Rectal smooth muscle tissue (tissue), 1 donor: ENCODE measurements at regions not wholly inside any gene's neighbourhood (a gene's known extent, or its start where the extent isn't known, plus 50 kb on each side); places are given as distances from the start of the nearest gene placed in this dataset.
"Not testable (repeated sequence)": the region's sequence is repeated elsewhere in the genome, so short reads cannot be mapped to it uniquely, and the experiment has no call there.

ENCODE experiments used
- H3K27ac ChIP-seq: one replicate; pipeline ENCODE4 v1.7.0; 2013; ENCODE audit warnings: low read depth, low read length, inconsistent platforms
- H3K27me3 ChIP-seq: one replicate; pipeline ENCODE4 v1.7.0; 2013; ENCODE audit warnings: low read length; ENCODE audit not compliant: control insufficient read depth, insufficient read depth
- H3K36me3 ChIP-seq: one replicate; pipeline ENCODE4 v1.7.0; 2013; ENCODE audit warnings: low read length; ENCODE audit not compliant: control insufficient read depth, insufficient read depth
- H3K4me1 ChIP-seq: one replicate; pipeline ENCODE4 v1.7.0; 2013; ENCODE audit warnings: low read length; ENCODE audit not compliant: control insufficient read depth, insufficient read depth
- H3K4me3 ChIP-seq: one replicate; pipeline ENCODE4 v1.7.0; 2013; ENCODE audit warnings: low read length
- H3K9ac ChIP-seq: one replicate; pipeline ENCODE4 v1.7.0; 2013; ENCODE audit warnings: low read length

- Histone ChIP-seq H3K27me3 (no peaks in the 10 kb centered on the region), H3K36me3 (no peaks in the 10 kb centered on the region), H3K27ac (no peak overlapping the region), H3K4me1 (no peaks in the 10 kb centered on the region), H3K9ac (no peak overlapping the region), H3K4me3 (no peak overlapping the region)
Observed at GRCh38 chr4:159778298-159778697, 675.4 kb downstream of the RAPGEF2 start.

DNA sequence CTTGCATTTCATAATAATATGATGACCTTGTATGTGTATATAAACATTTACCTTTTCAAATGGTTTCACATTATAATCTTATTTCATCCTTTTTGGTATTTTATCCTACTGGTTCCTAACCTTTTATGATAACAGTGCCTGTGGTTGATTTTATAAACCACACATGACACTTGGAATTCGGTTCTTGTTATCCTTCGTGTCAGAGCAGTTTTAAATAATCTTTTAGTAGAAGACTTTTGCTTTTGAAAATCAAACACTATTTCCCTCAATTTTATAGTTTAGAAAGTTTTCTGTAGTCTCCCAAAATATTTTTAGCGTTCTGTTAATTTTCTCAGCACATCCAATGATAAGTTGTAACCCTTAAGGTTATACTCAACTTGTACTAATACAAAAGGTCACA, 676.8 kb downstream of the RAPGEF2 start:
- no peaks in the 10 kb centered on the region for H3K36me3 ChIP-seq
- no peak overlapping the region for H3K4me3 ChIP-seq
- H3K27me3 ChIP-seq, result no peaks in the 10 kb centered on the region
- H3K4me1 ChIP-seq, result no peaks in the 10 kb centered on the region
- H3K27ac ChIP-seq, result no peak overlapping the region
- H3K9ac ChIP-seq, result no peak overlapping the region

GRCh38 chr4:159780196-159780922, 677.5 kb downstream of the RAPGEF2 start:
- Histone ChIP-seq H3K4me3 (no peak overlapping the region), H3K9ac (no peak overlapping the region), H3K36me3 (no peaks in the 10 kb centered on the region), H3K27ac (no peak overlapping the region), H3K4me1 (no peaks in the 10 kb centered on the region), H3K27me3 (no peaks in the 10 kb centered on the region)

- Histone ChIP-seq H3K36me3 (no peaks in the 10 kb centered on the region), H3K27ac (no peak overlapping the region), H3K4me3 (no peak overlapping the region), H3K4me1 (no peaks in the 10 kb centered on the region), H3K9ac (no peak overlapping the region), H3K27me3 (no peaks in the 10 kb centered on the region)
Observed at GRCh38 chr4:159787901-159788300, 685.0 kb downstream of the RAPGEF2 start.

- no peaks in the 10 kb centered on the region for H3K27me3 ChIP-seq
- H3K27ac ChIP-seq, result no peak overlapping the region
- H3K36me3 ChIP-seq, result no peaks in the 10 kb centered on the region
- H3K9ac ChIP-seq, result no peak overlapping the region
- H3K4me1 ChIP-seq, result no peaks in the 10 kb centered on the region
- H3K4me3 ChIP-seq, result no peak overlapping the region
Observed at GRCh38 chr4:159791334-159791733, 688.5 kb downstream of the RAPGEF2 start.

DNA sequence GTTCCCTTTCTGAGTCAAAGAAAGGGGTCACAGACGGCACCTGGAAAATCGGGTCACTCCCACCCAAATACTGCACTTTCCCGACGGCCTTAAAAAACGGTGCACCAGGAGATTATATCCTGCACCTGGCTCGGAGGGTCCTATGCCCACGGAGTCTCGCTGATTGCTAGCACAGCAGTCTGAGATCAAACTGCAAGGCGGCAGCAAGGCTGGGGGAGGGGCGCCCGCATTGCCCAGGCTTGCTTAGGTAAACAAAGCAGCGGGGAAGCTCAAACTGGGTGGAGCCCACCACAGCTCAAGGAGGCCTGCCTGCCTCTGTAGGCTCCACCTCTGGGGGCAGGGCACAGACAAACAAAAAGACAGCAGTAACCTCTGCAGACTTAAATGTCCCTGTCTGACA, 701.7 kb downstream of the RAPGEF2 start:
- not testable (repeated sequence) for H3K27me3 ChIP-seq, H3K27ac ChIP-seq, H3K4me1 ChIP-seq, H3K36me3 ChIP-seq, H3K9ac ChIP-seq, H3K4me3 ChIP-seq

DNA sequence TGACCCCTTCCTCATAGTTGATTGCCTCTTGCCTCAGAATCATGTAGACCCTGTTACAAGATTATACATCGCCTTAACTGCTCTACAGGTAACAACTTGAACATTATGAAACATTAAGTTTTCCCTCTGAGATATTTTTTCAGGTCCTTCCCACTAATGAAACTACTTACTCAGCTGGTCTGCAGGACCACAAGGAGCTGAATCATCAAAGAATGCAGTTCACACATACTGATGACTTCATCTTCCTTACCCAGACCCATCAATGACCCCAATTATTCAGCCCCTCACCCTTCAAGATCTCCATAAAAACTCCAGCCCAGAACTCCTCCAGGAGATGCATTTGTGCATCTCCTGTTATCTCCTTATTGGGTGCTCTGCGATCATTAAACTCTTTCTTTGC, 720.9 kb downstream of the RAPGEF2 start:
- no peaks in the 10 kb centered on the region for H3K4me1 ChIP-seq
- H3K36me3 ChIP-seq, result no peaks in the 10 kb centered on the region
- H3K9ac ChIP-seq, result no peak overlapping the region
- H3K4me3 ChIP-seq, result no peak overlapping the region
- no peaks in the 10 kb centered on the region for H3K27me3 ChIP-seq
- H3K27ac ChIP-seq, result no peak overlapping the region

DNA sequence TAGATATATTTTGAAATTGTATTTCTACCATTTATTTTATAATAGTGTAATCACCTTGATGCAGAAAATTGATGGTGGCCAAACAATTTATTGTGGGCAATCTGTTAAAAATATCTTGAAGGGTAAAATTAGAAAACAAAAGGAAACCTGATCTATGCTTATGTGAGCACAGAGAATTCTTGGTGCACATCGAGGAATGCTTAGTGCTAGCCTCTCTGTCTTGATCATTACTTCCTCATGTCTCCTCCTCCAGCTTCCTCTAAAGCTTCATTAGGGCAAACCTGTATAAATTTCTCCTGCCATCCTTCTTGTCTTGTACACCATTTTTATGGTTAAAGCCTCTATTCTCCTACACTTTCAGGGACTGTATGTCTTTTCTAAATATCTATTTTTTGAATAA, 725.8 kb downstream of the RAPGEF2 start:
- Histone ChIP-seq H3K27ac (no peak overlapping the region), H3K4me1 (no peaks in the 10 kb centered on the region), H3K4me3 (no peak overlapping the region), H3K9ac (no peak overlapping the region), H3K27me3 (no peaks in the 10 kb centered on the region), H3K36me3 (no peaks in the 10 kb centered on the region)

DNA sequence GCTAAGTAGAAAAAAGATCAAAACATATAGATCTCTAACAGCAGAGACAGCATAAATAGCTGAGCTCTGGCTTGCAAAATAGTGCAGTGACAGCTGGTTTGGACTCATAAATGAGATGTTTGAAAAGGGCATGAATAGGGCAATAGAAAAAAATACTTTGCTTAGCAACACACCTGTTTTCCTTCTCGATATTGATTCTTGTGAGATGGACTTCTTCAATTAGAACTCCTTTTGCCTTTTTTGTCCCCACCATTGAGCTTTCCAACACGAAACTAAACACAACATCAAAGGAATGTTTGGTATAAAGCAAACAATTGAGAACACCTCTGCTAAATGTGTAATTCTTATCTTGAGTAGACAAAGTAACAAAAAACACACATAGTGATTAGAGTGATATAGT, 726.3 kb downstream of the RAPGEF2 start:
- H3K4me1 ChIP-seq, result no peaks in the 10 kb centered on the region
- no peak overlapping the region for H3K9ac ChIP-seq

GRCh38 chr4:159837071-159837470, 734.2 kb downstream of the RAPGEF2 start:
- H3K36me3 ChIP-seq, result no peaks in the 10 kb centered on the region
- no peaks in the 10 kb centered on the region for H3K27me3 ChIP-seq
- H3K4me1 ChIP-seq, result no peaks in the 10 kb centered on the region
- no peak overlapping the region for H3K4me3 ChIP-seq
- no peak overlapping the region for H3K9ac ChIP-seq
- H3K27ac ChIP-seq, result no peak overlapping the region

More for the DNA sequence above, 726.3 kb downstream of the RAPGEF2 start:
- H3K27me3 ChIP-seq, result no peaks in the 10 kb centered on the region
- no peaks in the 10 kb centered on the region for H3K36me3 ChIP-seq
- H3K4me3 ChIP-seq, result no peak overlapping the region
- H3K27ac ChIP-seq, result no peak overlapping the region

GRCh38 chr4:159855731-159856130, 752.9 kb downstream of the RAPGEF2 start:
- no peaks in the 10 kb centered on the region for H3K27me3 ChIP-seq
- no peak overlapping the region for H3K4me3 ChIP-seq
- no peaks in the 10 kb centered on the region for H3K36me3 ChIP-seq
- H3K4me1 ChIP-seq, result no peaks in the 10 kb centered on the region
- H3K27ac ChIP-seq, result no peak overlapping the region
- no peak overlapping the region for H3K9ac ChIP-seq

GRCh38 chr4:159856451-159856850, 753.6 kb downstream of the RAPGEF2 start:
- Histone ChIP-seq H3K4me3 (no peak overlapping the region), H3K27ac (no peak overlapping the region), H3K9ac (no peak overlapping the region), H3K36me3 (no peaks in the 10 kb centered on the region), H3K4me1 (no peaks in the 10 kb centered on the region), H3K27me3 (no peaks in the 10 kb centered on the region)

GRCh38 chr4:159859656-159860148, 756.8 kb downstream of the RAPGEF2 start:
- Histone ChIP-seq H3K27ac (no peak overlapping the region), H3K4me1 (no peaks in the 10 kb centered on the region), H3K27me3 (no peaks in the 10 kb centered on the region), H3K4me3 (no peak overlapping the region), H3K36me3 (no peaks in the 10 kb centered on the region), H3K9ac (no peak overlapping the region)
